Progenitor cell of endocrine pancreas (in vitro differentiated cells): ENCODE measurements at regions not wholly inside any gene's neighbourhood (a gene's known extent, or its start where the extent isn't known, plus 50 kb on each side); places are given as distances from the start of the nearest gene placed in this dataset.

ENCODE experiments used
- DNase-seq: peaks from one replicate; pipeline ENCODE4 v3.0.0; 2021; ENCODE audit warnings: low spot score; ENCODE audit not compliant: unreplicated experiment
- H3K27ac Mint-ChIP-seq: 2 replicates; pipeline ENCODE4 v1.8.0; 2021; ENCODE audit warnings: mild to moderate bottlenecking, moderate library complexity, mixed read lengths
- H3K27me3 Mint-ChIP-seq: 2 replicates; pipeline ENCODE4 v1.8.0; 2021; ENCODE audit warnings: mixed read lengths
- H3K36me3 Mint-ChIP-seq: 2 replicates; pipeline ENCODE4 v1.8.0; 2022; ENCODE audit warnings: mixed read lengths; ENCODE audit not compliant: insufficient read depth
- H3K4me1 Mint-ChIP-seq: 2 replicates; pipeline ENCODE4 v1.8.0; 2021; ENCODE audit warnings: low read depth, mixed read lengths
- H3K4me3 Mint-ChIP-seq: 2 replicates; pipeline ENCODE4 v1.8.0; 2021; ENCODE audit warnings: low read depth, mild to moderate bottlenecking, moderate library complexity, mixed read lengths
- H3K9me3 Mint-ChIP-seq: 2 replicates; pipeline ENCODE4 v1.8.0; 2021; ENCODE audit warnings: low read depth, mixed read lengths
- CTCF ChIP-seq: fragments of 200-600 bp; sonication (generic); IDR thresholded peaks from one replicate; pipeline ENCODE4 v1.5.0; 2021; ENCODE audit warnings: antibody characterized with exemption, mild to moderate bottlenecking; ENCODE audit not compliant: unreplicated experiment

- Mint-ChIP-seq H3K36me3 (no peaks in the 10 kb centered on the region), H3K27me3 (no peaks in the 10 kb centered on the region), H3K4me1 (peaks cover 7% of the 10 kb centered on the region), H3K4me3 (no peak overlapping the region), H3K9me3 (peaks cover 3% of the 10 kb centered on the region), H3K27ac (no peak overlapping the region)
- DNase-seq, result no peak
- no peak for TF ChIP-seq CTCF
Observed at GRCh38 chr4:136985683-136986082, 546.6 kb downstream of the PCDH18 start.

- Mint-ChIP-seq H3K4me3 (no peak overlapping the region), H3K27ac (no peak overlapping the region), H3K9me3 (no peaks in the 10 kb centered on the region), H3K4me1 (no peaks in the 10 kb centered on the region), H3K36me3 (no peaks in the 10 kb centered on the region), H3K27me3 (no peaks in the 10 kb centered on the region)
- DNase-seq, result no peak
- no peak for TF ChIP-seq CTCF
Observed at GRCh38 chr4:136967069-136967468, 565.2 kb downstream of the PCDH18 start.

- no peaks in the 10 kb centered on the region for H3K27me3 Mint-ChIP-seq
- DNase-seq, result no peak
- TF ChIP-seq CTCF, result no peak
- H3K27ac Mint-ChIP-seq, result no peak overlapping the region
- H3K36me3 Mint-ChIP-seq, result no peaks in the 10 kb centered on the region
- H3K9me3 Mint-ChIP-seq, result no peaks in the 10 kb centered on the region
- H3K4me1 Mint-ChIP-seq, result no peaks in the 10 kb centered on the region
- H3K4me3 Mint-ChIP-seq, result no peak overlapping the region
Observed at GRCh38 chr4:136965478-136965877, 566.8 kb downstream of the PCDH18 start.

GRCh38 chr4:136962868-136963267, 569.4 kb downstream of the PCDH18 start:
- H3K36me3 Mint-ChIP-seq, result no peaks in the 10 kb centered on the region
- no peak overlapping the region for H3K4me3 Mint-ChIP-seq
- no peaks in the 10 kb centered on the region for H3K4me1 Mint-ChIP-seq
- no peak for TF ChIP-seq CTCF
- no peaks in the 10 kb centered on the region for H3K9me3 Mint-ChIP-seq
- DNase-seq, result no peak
- no peaks in the 10 kb centered on the region for H3K27me3 Mint-ChIP-seq
- no peak overlapping the region for H3K27ac Mint-ChIP-seq

GRCh38 chr4:136946307-136946907, 585.9 kb downstream of the PCDH18 start:
- Mint-ChIP-seq H3K36me3 (no peaks in the 10 kb centered on the region), H3K4me1 (peaks cover 2% of the 10 kb centered on the region), H3K4me3 (no peak overlapping the region), H3K9me3 (peaks cover 6% of the 10 kb centered on the region), H3K27me3 (no peaks in the 10 kb centered on the region), H3K27ac (no peak overlapping the region)
- TF ChIP-seq CTCF, result no peak
- DNase-seq, result no peak
